HG02938 (cell line): ENCODE measurements at regions not wholly inside any gene's neighbourhood (a gene's known extent, or its start where the extent isn't known, plus 50 kb on each side); places are given as distances from the start of the nearest gene placed in this dataset.
"Not testable (repeated sequence)": the region's sequence is repeated elsewhere in the genome, so short reads cannot be mapped to it uniquely, and the experiment has no call there.

Experiments used
- ATAC-seq: cut with Tn5 transposase; IDR thresholded peaks from one replicate; pipeline ENCODE4 v1.9.1; 2021; ENCODE audit warnings: mild to moderate bottlenecking, moderate library complexity; ENCODE audit not compliant: unreplicated experiment

GRCh38 chr16:66035096-66035495, 331.4 kb upstream of the CDH5 start:
- ATAC-seq: no peak

- no peak for ATAC-seq
Measured at GRCh38 chr16:66032841-66033240, 333.6 kb upstream of the CDH5 start.

GRCh38 chr16:66030036-66030435, 336.5 kb upstream of the CDH5 start:
- no peak for ATAC-seq

- no peak for ATAC-seq
Measured at GRCh38 chr16:66028510-66029216, 337.8 kb upstream of the CDH5 start.

GRCh38 chr16:66026787-66027330, 339.6 kb upstream of the CDH5 start:
- ATAC-seq: no peak

GRCh38 chr16:66026211-66026610, 340.3 kb upstream of the CDH5 start:
- no peak for ATAC-seq

- no peak for ATAC-seq
Measured at GRCh38 chr16:66025751-66026150, 340.7 kb upstream of the CDH5 start.

GRCh38 chr16:66024567-66024966, 341.9 kb upstream of the CDH5 start:
- not testable (repeated sequence) for ATAC-seq

- no peak for ATAC-seq
Measured at GRCh38 chr16:66023481-66023880, 343.0 kb upstream of the CDH5 start.

- ATAC-seq: no peak
Measured at GRCh38 chr16:66020642-66021041, 345.8 kb upstream of the CDH5 start.

GRCh38 chr16:66020046-66020445, 346.4 kb upstream of the CDH5 start:
- ATAC-seq: no peak

GRCh38 chr16:66019502-66019901, 347.0 kb upstream of the CDH5 start:
- not testable (repeated sequence) for ATAC-seq

GRCh38 chr16:66014221-66014620, 352.3 kb upstream of the CDH5 start:
- no peak for ATAC-seq

- no peak for ATAC-seq
Measured at GRCh38 chr16:66013486-66013885, 353.0 kb upstream of the CDH5 start.

- ATAC-seq: no peak
Measured at GRCh38 chr16:66008136-66008535, 358.4 kb upstream of the CDH5 start.

- no peak for ATAC-seq
Measured at GRCh38 chr16:66007717-66008116, 358.8 kb upstream of the CDH5 start.

- no peak for ATAC-seq
Measured at GRCh38 chr16:66006485-66006884, 360.0 kb upstream of the CDH5 start.

GRCh38 chr16:66004699-66005098, 361.8 kb upstream of the CDH5 start:
- no peak for ATAC-seq

GRCh38 chr16:66003201-66003600, 363.3 kb upstream of the CDH5 start:
- no peak for ATAC-seq

GRCh38 chr16:66002601-66003000, 363.9 kb upstream of the CDH5 start:
- no peak for ATAC-seq

GRCh38 chr16:66001432-66001831, 365.1 kb upstream of the CDH5 start:
- ATAC-seq: no peak

GRCh38 chr16:65998443-65998842, 368.0 kb upstream of the CDH5 start:
- no peak for ATAC-seq

GRCh38 chr16:65994291-65994690, 372.2 kb upstream of the CDH5 start:
- no peak for ATAC-seq
